Activated naive CD4-positive, alpha-beta T cell treated with anti-CD3 and anti-CD28 coated beads for 36 hours (primary cell): ENCODE measurements at regions not wholly inside any gene's neighbourhood (a gene's known extent, or its start where the extent isn't known, plus 50 kb on each side); places are given as distances from the start of the nearest gene placed in this dataset.

Experiments
- CTCF ChIA-PET: fragments of 350-600 bp; sonication (Branson Sonifier 250); formaldehyde crosslinking; loops from one replicate; lab custom pipeline; 2021; ENCODE audit warnings: antibody characterized with exemption; lab: Charles Lee
- DNase-seq: peaks from one replicate; pipeline ENCODE4 v3.0.0-alpha.2; 2020
- H3K27ac Mint-ChIP-seq: one replicate; pipeline ENCODE4 v1.8.0; 2021; ENCODE audit warnings: mild to moderate bottlenecking, mixed read lengths
- H3K27me3 Mint-ChIP-seq: one replicate; pipeline ENCODE4 v1.8.0; 2021; ENCODE audit warnings: low read depth, mixed read lengths
- H3K36me3 Mint-ChIP-seq: one replicate; pipeline ENCODE4 v1.8.0; 2021; ENCODE audit warnings: low read depth, mixed read lengths
- H3K4me1 Mint-ChIP-seq: one replicate; pipeline ENCODE4 v1.8.0; 2021; ENCODE audit warnings: low read depth, mixed read lengths
- H3K4me3 Mint-ChIP-seq: one replicate; pipeline ENCODE4 v1.8.0; 2021; ENCODE audit warnings: mild to moderate bottlenecking, moderate library complexity, mixed read lengths
- H3K9me3 Mint-ChIP-seq: one replicate; pipeline ENCODE4 v1.8.0; 2021; ENCODE audit warnings: mixed read lengths
- intact Hi-C: fragments of 100-400 bp; cut with micrococcal nuclease; formaldehyde crosslinking; loops from one replicate; pipeline ENCODE4 v1.15.1; 2023

- Mint-ChIP-seq H3K27me3 (no peaks in the 10 kb centered on the region), H3K4me1 (no peaks in the 10 kb centered on the region), H3K4me3 (no peak overlapping the region), H3K27ac (no peak overlapping the region), H3K9me3 (peaks cover 4% of the 10 kb centered on the region), H3K36me3 (no peaks in the 10 kb centered on the region)
- DNase-seq = no peak
- CTCF ChIA-PET = no interaction called here
- intact Hi-C loops = no loop called here
These were observed 159.3 kb upstream of the TARS1 start for GRCh38 chr5:33281431-33281843.

- no peak for DNase-seq
- CTCF ChIA-PET = no interaction called here
- Mint-ChIP-seq H3K4me3 (no peak overlapping the region), H3K27me3 (no peaks in the 10 kb centered on the region), H3K4me1 (no peaks in the 10 kb centered on the region), H3K36me3 (no peaks in the 10 kb centered on the region), H3K9me3 (peaks cover 4% of the 10 kb centered on the region), H3K27ac (no peak overlapping the region)
- intact Hi-C loops = no loop called here
These were observed 158.6 kb upstream of the TARS1 start for GRCh38 chr5:33282157-33282556.

GRCh38 chr5:33282696-33283095 is 158.1 kb upstream of the TARS1 start:
- Mint-ChIP-seq H3K4me1 (no peaks in the 10 kb centered on the region), H3K9me3 (peaks cover 4% of the 10 kb centered on the region), H3K4me3 (no peak overlapping the region), H3K27me3 (no peaks in the 10 kb centered on the region), H3K36me3 (no peaks in the 10 kb centered on the region), H3K27ac (no peak overlapping the region)
- CTCF ChIA-PET = no interaction called here
- intact Hi-C loops = no loop called here
- no peak for DNase-seq

GRCh38 chr5:33283243-33283642 is 157.5 kb upstream of the TARS1 start:
- Mint-ChIP-seq H3K9me3 (peaks cover 2% of the 10 kb centered on the region), H3K36me3 (no peaks in the 10 kb centered on the region), H3K27me3 (no peaks in the 10 kb centered on the region), H3K4me3 (no peak overlapping the region), H3K4me1 (no peaks in the 10 kb centered on the region), H3K27ac (no peak overlapping the region)
- intact Hi-C loops = no loop called here
- CTCF ChIA-PET = no interaction called here
- DNase-seq = no peak

- H3K4me1 Mint-ChIP-seq = no peaks in the 10 kb centered on the region
- no peaks in the 10 kb centered on the region for H3K36me3 Mint-ChIP-seq
- intact Hi-C loops = no loop called here
- no peaks in the 10 kb centered on the region for H3K9me3 Mint-ChIP-seq
- no peak overlapping the region for H3K4me3 Mint-ChIP-seq
- H3K27me3 Mint-ChIP-seq = no peaks in the 10 kb centered on the region
- CTCF ChIA-PET = no interaction called here
- DNase-seq = no peak
- H3K27ac Mint-ChIP-seq = no peak overlapping the region
These were observed 156.1 kb upstream of the TARS1 start for GRCh38 chr5:33284681-33285080.

- Mint-ChIP-seq H3K36me3 (no peaks in the 10 kb centered on the region), H3K9me3 (peaks cover 5% of the 10 kb centered on the region), H3K27ac (no peak overlapping the region), H3K27me3 (no peaks in the 10 kb centered on the region), H3K4me1 (no peaks in the 10 kb centered on the region), H3K4me3 (no peak overlapping the region)
- intact Hi-C loops = no loop called here
- DNase-seq = no peak
- CTCF ChIA-PET = no interaction called here
These were observed 153.5 kb upstream of the TARS1 start for GRCh38 chr5:33287242-33287641.

- no peak for DNase-seq
- Mint-ChIP-seq H3K4me3 (no peak overlapping the region), H3K27ac (no peak overlapping the region), H3K27me3 (peaks cover 9% of the 10 kb centered on the region), H3K9me3 (peaks cover 5% of the 10 kb centered on the region), H3K4me1 (no peaks in the 10 kb centered on the region), H3K36me3 (no peaks in the 10 kb centered on the region)
- intact Hi-C loops = no loop called here
- CTCF ChIA-PET = no interaction called here
These were observed 149.4 kb upstream of the TARS1 start for GRCh38 chr5:33291216-33292000.

GRCh38 chr5:33297760-33298216 is 143.0 kb upstream of the TARS1 start:
- Mint-ChIP-seq H3K36me3 (no peaks in the 10 kb centered on the region), H3K4me1 (peaks cover 12% of the 10 kb centered on the region), H3K4me3 (no peak overlapping the region), H3K27me3 (peaks cover 13% of the 10 kb centered on the region), H3K27ac (no peak overlapping the region), H3K9me3 (peaks cover 4% of the 10 kb centered on the region)
- intact Hi-C loops = no loop called here
- no peak for DNase-seq
- CTCF ChIA-PET = interaction anchor here (0.7 kb wide), 1 partner anchor 619 kb away, joined by 3 read pairs; no protein-coding TSS in a partner anchor

- Mint-ChIP-seq H3K27ac (no peak overlapping the region), H3K27me3 (peaks cover 11% of the 10 kb centered on the region), H3K36me3 (no peaks in the 10 kb centered on the region)
These were observed 141.1 kb upstream of the TARS1 start for GRCh38 chr5:33299621-33300208.

GRCh38 chr5:33300209-33300742 is 140.5 kb upstream of the TARS1 start:
- Mint-ChIP-seq H3K36me3 (no peaks in the 10 kb centered on the region), H3K4me1 (peaks cover 12% of the 10 kb centered on the region), H3K9me3 (peaks cover 4% of the 10 kb centered on the region), H3K4me3 (no peak overlapping the region), H3K27ac (no peak overlapping the region), H3K27me3 (peaks cover 13% of the 10 kb centered on the region)
- CTCF ChIA-PET = no interaction called here
- intact Hi-C loops = loop anchor here (1.0 to 5.0 kb wide), 2 partner anchors 63 to 591 kb away; no protein-coding TSS in a partner anchor
- DNase-seq = peak; percentile 41

More at GRCh38 chr5:33299621-33300208, 141.1 kb upstream of the TARS1 start:
- peaks cover 4% of the 10 kb centered on the region for H3K9me3 Mint-ChIP-seq
- no peak overlapping the region for H3K4me3 Mint-ChIP-seq
- peaks cover 12% of the 10 kb centered on the region for H3K4me1 Mint-ChIP-seq
- CTCF ChIA-PET = interaction anchor here (1.1 kb wide), 1 partner anchor 13 kb away, joined by 4 read pairs; no protein-coding TSS in a partner anchor
- DNase-seq = peak; percentile 7
- intact Hi-C loops = loop anchor here (1.0 to 5.0 kb wide), 2 partner anchors 62 to 590 kb away; no protein-coding TSS in a partner anchor

- no peak for DNase-seq
- Mint-ChIP-seq H3K36me3 (no peaks in the 10 kb centered on the region), H3K4me1 (peaks cover 12% of the 10 kb centered on the region), H3K27me3 (peaks cover 10% of the 10 kb centered on the region), H3K9me3 (peaks cover 2% of the 10 kb centered on the region), H3K27ac (no peak overlapping the region), H3K4me3 (no peak overlapping the region)
- CTCF ChIA-PET = interaction anchor here (0.5 kb wide), 1 partner anchor 10 kb away, joined by 4 read pairs; no protein-coding TSS in a partner anchor
- intact Hi-C loops = loop anchor here (5.0 kb wide), 1 partner anchor 66 kb away; no protein-coding TSS in a partner anchor
These were observed 137.1 kb upstream of the TARS1 start for GRCh38 chr5:33303579-33304095.

GRCh38 chr5:33304601-33305000 is 136.2 kb upstream of the TARS1 start:
- Mint-ChIP-seq H3K4me1 (peaks cover 11% of the 10 kb centered on the region), H3K36me3 (no peaks in the 10 kb centered on the region), H3K4me3 (no peak overlapping the region), H3K27me3 (peaks cover 10% of the 10 kb centered on the region), H3K9me3 (peaks cover 2% of the 10 kb centered on the region), H3K27ac (no peak overlapping the region)
- intact Hi-C loops = loop anchor here (5.0 kb wide), 1 partner anchor 67 kb away; no protein-coding TSS in a partner anchor
- CTCF ChIA-PET = no interaction called here
- no peak for DNase-seq
